ENCODE measurements at regions not wholly inside any gene's neighbourhood (a gene's known extent, or its start where the extent isn't known, plus 50 kb on each side); places are given as distances from the start of the nearest gene placed in this dataset.

- H3K9me3 ChIP-seq (replicated peaks; ENCODE audit: control insufficient read depth, insufficient read depth, low read depth, low read length) = 0 out of 2 replicates have a peak, but pooled peaks cover 2% of the 10 kb centered on the region
- TF ChIP-seq MAFF (IDR thresholded peaks at IDR 0.05; ENCODE audit: low read length) = peak; percentile 70
- TF ChIP-seq NBN (IDR thresholded peaks at IDR 0.05; ENCODE audit: low read depth) = no peak
- TF ChIP-seq RERE (CRISPR knock-in tag; IDR thresholded peaks at IDR 0.05; ENCODE audit: borderline replicate concordance) = no peak
- no peak for TF ChIP-seq RCOR1 (IDR thresholded peaks at IDR 0.05; ENCODE audit: borderline replicate concordance in 1 of 2, low read depth in 2 of 2, low read length in 2 of 2)
- no peak for TF ChIP-seq MBD1 (CRISPR knock-in tag; IDR thresholded peaks at IDR 0.05)
- peak; percentile 77 for TF ChIP-seq ZNF316 (IDR thresholded peaks at IDR 0.05)
- TF ChIP-seq ARID4B (CRISPR knock-in tag; IDR thresholded peaks at IDR 0.05) = no peak
- TF ChIP-seq MAFK (IDR thresholded peaks at IDR 0.05; ENCODE audit: low read length) = peak; percentile 69
- TF ChIP-seq MAFG (tag; conservative IDR thresholded peaks at IDR 0.05) = peak; percentile 50
- no peak for TF ChIP-seq ASH1L (IDR thresholded peaks at IDR 0.05; ENCODE audit: borderline replicate concordance, low read depth, partially characterized antibody)
- TF ChIP-seq C11orf30 (IDR thresholded peaks at IDR 0.05; ENCODE audit: low read depth) = peak; percentile 60
- no peaks in the 10 kb centered on the region for H3K36me3 ChIP-seq (ENCODE audit: control insufficient read depth, insufficient read depth, low read length)
- H3K4me2 ChIP-seq (ENCODE audit: insufficient read depth, low read length) = no peak overlapping the region
- H2AFZ ChIP-seq (ENCODE audit: low read depth, low read length) = no peak overlapping the region
- H3K27me3 ChIP-seq (ENCODE audit: control insufficient read depth in 2 of 2, insufficient read depth in 2 of 2, low read length in 2 of 2) = no peaks in the 10 kb centered on the region
- no peaks in the 10 kb centered on the region for H4K20me1 ChIP-seq (replicated peaks; ENCODE audit: control insufficient read depth, insufficient read depth, low read length)
- ATAC-seq (no peak), DNase-seq (ENCODE audit: extremely low read depth in 1 of 4, low spot score in 3 of 4) (no peak), FAIRE-seq (no peak)
- no peaks in the 10 kb centered on the region for H3K9me1 ChIP-seq (ENCODE audit: control insufficient read depth, insufficient read depth, low read length)
- H3K27ac ChIP-seq (ENCODE audit: extremely low read depth, low read depth, low read length) = no peak overlapping the region
- H3K9ac ChIP-seq (ENCODE audit: insufficient read depth in 1 of 2, low read depth in 2 of 2, low read length in 2 of 2) = no peak overlapping the region
- no peak overlapping the region for H3K4me3 ChIP-seq
- WGBS (ENCODE audit: insufficient coverage, low coverage, missing lambda C conversion rate) = 3% methylated on average over 4 of the region's 4 CpGs
- CTCF ChIA-PET (ENCODE audit: low intra/inter-chr PET ratio) = no interaction called here
- intact Hi-C loops (cut with micrococcal nuclease) = no loop called here
- no TSS peak for BruUV-seq (replicated peaks)
- POLR2A ChIA-PET = no interaction called here
- no peaks in the 10 kb centered on the region for H3K4me1 ChIP-seq (replicated peaks in 1 of 2; ENCODE audit: control insufficient read depth in 2 of 2, insufficient read depth in 2 of 2, low read length in 2 of 2)
- H3K79me2 ChIP-seq (ENCODE audit: control insufficient read depth, insufficient read depth, low read length) = no peaks in the 10 kb centered on the region
- in situ Hi-C loops (cut with MboI) = no loop called here
Measured at GRCh38 chr4:130333241-130333759, 1237.3 kb downstream of the C4orf33 start.
